HEK293 (cell line): ENCODE measurements at regions not wholly inside any gene's neighbourhood (a gene's known extent, or its start where the extent isn't known, plus 50 kb on each side); places are given as distances from the start of the nearest gene placed in this dataset.

Source experiments
- CTCF ChIA-PET: fragments of 350-600 bp; formaldehyde crosslinking; extraction: SDS; loops from one replicate; lab custom pipeline; 2021; ENCODE audit warnings: antibody characterized with exemption; lab: Yijun Ruan, JAX
- POLR2A ChIA-PET: fragments of 300-600 bp; formaldehyde crosslinking; extraction: SDS; loops from one replicate; lab custom pipeline; 2020; ENCODE audit warnings: antibody characterized with exemption, inconsistent platforms; lab: Yijun Ruan, JAX
- H3K27ac ChIP-seq: fragments of 200-500 bp; sonication (Bioruptor generic); 2 replicates; pipeline ENCODE4 v1.5.1; 2014; ENCODE audit warnings: low read depth, low read length, control low read depth, inconsistent platforms; ENCODE audit errors: extremely low read depth
- H3K36me3 ChIP-seq, 2 experiments: fragments of 200-500 bp in 1 of 2; sonication (Bioruptor generic) in 1 of 2; 1 replicate in 1 of 2; 2 replicates in 1 of 2; pipeline ENCODE4 v1.5.1; 2014 to 2017; ENCODE audit warnings: inconsistent platforms in 2 of 2, low read length in 2 of 2; ENCODE audit not compliant: control insufficient read depth in 2 of 2, insufficient read depth in 1 of 2
- H3K4me1 ChIP-seq: fragments of 200-500 bp; sonication (Bioruptor generic); 2 replicates; pipeline ENCODE4 v1.5.1; 2014; ENCODE audit warnings: mild to moderate bottlenecking, low read length, inconsistent platforms; ENCODE audit not compliant: control insufficient read depth, insufficient read depth
- H3K4me3 ChIP-seq: 2 replicates; pipeline ENCODE4 v1.5.1; 2011; ENCODE audit warnings: low read depth, mild to moderate bottlenecking, control low read depth, low read length, moderate library complexity
- H3K9me3 ChIP-seq: fragments of 200-500 bp; sonication (Bioruptor generic); 2 replicates; pipeline ENCODE4 v1.5.1; 2014; ENCODE audit warnings: low read depth, low read length, inconsistent platforms; ENCODE audit not compliant: control insufficient read depth, insufficient read depth
- BCL11A ChIP-seq: fragments of 450-650 bp; formaldehyde crosslinking; IDR thresholded peaks from 2 replicates; pipeline ENCODE4 v1.5.1; 2016; ENCODE audit warnings: low read depth, missing biosample characterization, missing genetic modification characterization
- EGR2 ChIP-seq: fragments of 450-650 bp; formaldehyde crosslinking; IDR thresholded peaks from 2 replicates; pipeline ENCODE4 v1.5.1; 2016; ENCODE audit warnings: low read depth, missing biosample characterization, missing genetic modification characterization
- GFI1B ChIP-seq: fragments of 450-650 bp; formaldehyde crosslinking; IDR thresholded peaks from 2 replicates; pipeline ENCODE4 v1.5.1; 2016; ENCODE audit warnings: missing biosample characterization, missing genetic modification characterization
- GLI2 ChIP-seq: fragments of 450-650 bp; formaldehyde crosslinking; IDR thresholded peaks from 2 replicates; pipeline ENCODE4; 2017; ENCODE audit warnings: missing biosample characterization, missing genetic modification characterization, low read depth, borderline replicate concordance
- HIC1 ChIP-seq: fragments of 450-650 bp; formaldehyde crosslinking; IDR thresholded peaks from 2 replicates; pipeline ENCODE4 v1.5.1; 2016; ENCODE audit warnings: missing biosample characterization, missing genetic modification characterization
- HOXC10 ChIP-seq: sonication (generic); formaldehyde crosslinking; IDR thresholded peaks from 2 replicates; pipeline ENCODE4 v1.8.1; 2023; ENCODE audit warnings: mild to moderate bottlenecking, missing genetic modification reagents
- KLF1 ChIP-seq: fragments of 450-650 bp; formaldehyde crosslinking; IDR thresholded peaks from 2 replicates; pipeline ENCODE4 v1.5.1; 2016; ENCODE audit warnings: missing biosample characterization, missing genetic modification characterization
- REPIN1 ChIP-seq: fragments of 450-650 bp; formaldehyde crosslinking; IDR thresholded peaks from 2 replicates; pipeline ENCODE4 v1.5.1; 2017; ENCODE audit warnings: missing biosample characterization, missing genetic modification characterization, low read depth
- SALL2 ChIP-seq: fragments of 450-650 bp; formaldehyde crosslinking; IDR thresholded peaks from 2 replicates; pipeline ENCODE4 v1.5.0; 2017; ENCODE audit warnings: missing biosample characterization, mild to moderate bottlenecking, missing genetic modification characterization, borderline replicate concordance
- ZBTB49 ChIP-seq: fragments of 450-650 bp; formaldehyde crosslinking; IDR thresholded peaks from 2 replicates; pipeline ENCODE4 v1.5.1; 2016; ENCODE audit warnings: missing biosample characterization, missing genetic modification characterization, low read depth
- ZNF214 ChIP-seq: fragments of 450-650 bp; formaldehyde crosslinking; IDR thresholded peaks from 2 replicates; pipeline ENCODE4 v1.5.1; 2017; ENCODE audit warnings: missing biosample characterization, mild to moderate bottlenecking, missing genetic modification characterization, borderline replicate concordance
- ZNF239 ChIP-seq: fragments of 450-650 bp; formaldehyde crosslinking; IDR thresholded peaks from 2 replicates; pipeline ENCODE4 v1.5.1; 2016; ENCODE audit warnings: missing biosample characterization, missing genetic modification characterization
- ZNF302 ChIP-seq: fragments of 450-650 bp; formaldehyde crosslinking; IDR thresholded peaks from 2 replicates; pipeline ENCODE4 v1.5.1; 2016; ENCODE audit warnings: missing biosample characterization, missing genetic modification characterization, low read depth
- ZNF311 ChIP-seq: fragments of 450-650 bp; formaldehyde crosslinking; IDR thresholded peaks from 2 replicates; pipeline ENCODE4 v1.5.1; 2017; ENCODE audit warnings: missing biosample characterization, missing genetic modification characterization, borderline replicate concordance
- ZNF423 ChIP-seq: fragments of 450-650 bp; formaldehyde crosslinking; IDR thresholded peaks from 2 replicates; pipeline ENCODE4 v1.5.1; 2016; ENCODE audit warnings: missing biosample characterization, missing genetic modification characterization
- ZNF530 ChIP-seq: fragments of 450-650 bp; formaldehyde crosslinking; IDR thresholded peaks from 2 replicates; pipeline ENCODE4 v1.5.1; 2016; ENCODE audit warnings: low read depth, missing biosample characterization, missing genetic modification characterization
- ZNF560 ChIP-seq: fragments of 450-650 bp; formaldehyde crosslinking; IDR thresholded peaks from 2 replicates; pipeline ENCODE4 v1.5.1; 2017; ENCODE audit warnings: missing biosample characterization, missing genetic modification characterization, borderline replicate concordance
- ZNF571 ChIP-seq: fragments of 450-650 bp; formaldehyde crosslinking; IDR thresholded peaks from 2 replicates; pipeline ENCODE4 v1.5.0; 2017; ENCODE audit warnings: missing biosample characterization, missing genetic modification characterization
- ZNF600 ChIP-seq: fragments of 450-650 bp; formaldehyde crosslinking; IDR thresholded peaks from 2 replicates; pipeline ENCODE4 v1.5.1; 2016; ENCODE audit warnings: missing biosample characterization, missing genetic modification characterization
- ZNF660 ChIP-seq: fragments of 450-650 bp; IDR thresholded peaks from 2 replicates; pipeline ENCODE4 v1.5.1; 2018; ENCODE audit warnings: missing biosample characterization, mild to moderate bottlenecking, missing genetic modification characterization
- ZNF701 ChIP-seq: fragments of 450-650 bp; formaldehyde crosslinking; IDR thresholded peaks from 2 replicates; pipeline ENCODE4 v1.5.1; 2016; ENCODE audit warnings: missing biosample characterization, missing genetic modification characterization
- TF ChIP-seq, protein P1 (sequence below): fragments of 450-650 bp; formaldehyde crosslinking; IDR thresholded peaks from 2 replicates; pipeline ENCODE4 v1.5.1; 2016; ENCODE audit warnings: missing biosample characterization, missing genetic modification characterization
- TF ChIP-seq, protein P2 (sequence below): fragments of 450-650 bp; formaldehyde crosslinking; IDR thresholded peaks from 2 replicates; pipeline ENCODE4 v1.5.1; 2016; ENCODE audit warnings: missing biosample characterization, missing genetic modification characterization

DNA sequence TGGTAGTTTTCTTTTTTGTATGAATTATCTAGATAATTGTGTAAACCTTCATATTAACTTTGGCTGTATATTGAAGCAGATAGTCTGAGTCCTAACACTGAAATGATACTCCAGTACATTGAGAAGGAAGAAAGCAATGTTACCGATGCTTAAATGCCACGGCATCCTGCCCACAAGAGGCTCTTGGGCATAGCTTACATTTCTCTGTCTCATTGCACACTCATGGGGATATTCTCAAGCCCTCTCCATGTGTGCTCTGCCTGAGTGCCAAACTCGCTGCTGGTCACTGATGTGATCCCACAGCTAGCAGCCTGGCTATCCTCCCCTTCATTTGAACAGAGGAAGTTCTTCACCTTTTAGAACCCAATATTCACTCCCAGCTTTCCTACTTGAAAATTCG, 179.4 kb downstream of the TGFB2 start (continued):
- no peak for TF ChIP-seq HIC1 (tag by site-specific recombination)
- no peak for TF ChIP-seq GLI2 (tag by site-specific recombination)
- TF ChIP-seq ZNF600 (tag by site-specific recombination), result no peak
- no peak for TF ChIP-seq ZNF311
- TF ChIP-seq, protein P1, sequence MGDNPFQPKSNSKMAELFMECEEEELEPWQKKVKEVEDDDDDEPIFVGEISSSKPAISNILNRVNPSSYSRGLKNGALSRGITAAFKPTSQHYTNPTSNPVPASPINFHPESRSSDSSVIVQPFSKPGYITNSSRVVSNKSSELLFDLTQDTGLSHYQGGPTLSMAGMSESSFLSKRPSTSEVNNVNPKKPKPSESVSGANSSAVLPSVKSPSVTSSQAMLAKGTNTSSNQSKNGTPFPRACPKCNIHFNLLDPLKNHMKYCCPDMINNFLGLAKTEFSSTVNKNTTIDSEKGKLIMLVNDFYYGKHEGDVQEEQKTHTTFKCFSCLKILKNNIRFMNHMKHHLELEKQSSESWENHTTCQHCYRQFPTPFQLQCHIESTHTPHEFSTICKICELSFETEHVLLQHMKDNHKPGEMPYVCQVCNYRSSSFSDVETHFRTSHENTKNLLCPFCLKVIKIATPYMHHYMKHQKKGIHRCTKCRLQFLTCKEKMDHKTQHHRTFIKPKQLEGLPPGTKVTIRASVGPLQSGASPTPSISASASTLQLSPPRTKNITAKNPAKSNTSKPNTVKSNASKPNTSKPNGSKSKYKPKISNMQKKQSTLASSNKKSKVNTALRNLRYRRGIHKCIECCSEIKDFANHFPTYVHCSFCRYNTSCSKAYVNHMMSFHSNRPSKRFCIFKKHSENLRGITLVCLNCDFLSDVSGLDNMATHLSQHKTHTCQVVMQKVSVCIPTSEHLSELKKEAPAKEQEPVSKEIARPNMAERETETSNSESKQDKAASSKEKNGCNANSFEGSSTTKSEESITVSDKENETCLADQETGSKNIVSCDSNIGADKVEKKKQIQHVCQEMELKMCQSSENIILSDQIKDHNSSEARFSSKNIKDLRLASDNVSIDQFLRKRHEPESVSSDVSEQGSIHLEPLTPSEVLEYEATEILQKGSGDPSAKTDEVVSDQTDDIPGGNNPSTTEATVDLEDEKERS (tag by site-specific recombination), result no peak
- no peak for TF ChIP-seq REPIN1 (tag by site-specific recombination)
- no peak for TF ChIP-seq ZNF660 (tag by site-specific recombination)

DNA sequence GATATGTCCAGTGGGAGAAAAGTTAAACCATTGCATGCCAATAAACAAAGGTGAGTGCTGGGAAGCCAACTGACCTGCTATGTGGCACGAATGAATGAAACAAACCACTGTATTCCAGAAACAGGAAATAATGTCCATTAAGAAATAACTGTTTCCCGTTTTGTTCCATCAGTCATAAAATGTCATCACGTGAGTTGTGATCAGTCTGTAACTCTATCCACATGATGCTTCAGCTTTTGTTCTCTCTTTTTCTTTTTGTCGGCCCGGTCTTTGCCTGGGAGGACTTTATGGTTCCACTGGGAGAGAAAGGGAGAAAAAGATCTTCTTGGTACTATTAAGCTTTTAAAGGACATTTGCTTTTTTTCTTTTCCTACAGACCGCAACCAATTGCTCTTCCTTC, 179.9 kb downstream of the TGFB2 start:
- no peaks in the 10 kb centered on the region for H3K9me3 ChIP-seq
- no peaks in the 10 kb centered on the region for H3K36me3 ChIP-seq
- H3K27ac ChIP-seq, result no peak overlapping the region
- TF ChIP-seq ZNF701 (tag by site-specific recombination), result no peak
- no peak for TF ChIP-seq KLF1 (tag by site-specific recombination)
- no peak for TF ChIP-seq ZNF560 (tag by site-specific recombination)
- TF ChIP-seq, all 188 proteins: peak for 0
- Histone ChIP-seq H3K4me3 (no peak overlapping the region), H3K4me1 (peaks cover 4% of the 10 kb centered on the region; the same call in 1 of the 2 replicates)
- POLR2A ChIA-PET, result no interaction called here
- CTCF ChIA-PET, result interaction anchor here (0.6 to 0.7 kb wide), 2 partner anchors 8 to 243 kb away, joined by 3 to 5 read pairs; no protein-coding TSS in a partner anchor

DNA sequence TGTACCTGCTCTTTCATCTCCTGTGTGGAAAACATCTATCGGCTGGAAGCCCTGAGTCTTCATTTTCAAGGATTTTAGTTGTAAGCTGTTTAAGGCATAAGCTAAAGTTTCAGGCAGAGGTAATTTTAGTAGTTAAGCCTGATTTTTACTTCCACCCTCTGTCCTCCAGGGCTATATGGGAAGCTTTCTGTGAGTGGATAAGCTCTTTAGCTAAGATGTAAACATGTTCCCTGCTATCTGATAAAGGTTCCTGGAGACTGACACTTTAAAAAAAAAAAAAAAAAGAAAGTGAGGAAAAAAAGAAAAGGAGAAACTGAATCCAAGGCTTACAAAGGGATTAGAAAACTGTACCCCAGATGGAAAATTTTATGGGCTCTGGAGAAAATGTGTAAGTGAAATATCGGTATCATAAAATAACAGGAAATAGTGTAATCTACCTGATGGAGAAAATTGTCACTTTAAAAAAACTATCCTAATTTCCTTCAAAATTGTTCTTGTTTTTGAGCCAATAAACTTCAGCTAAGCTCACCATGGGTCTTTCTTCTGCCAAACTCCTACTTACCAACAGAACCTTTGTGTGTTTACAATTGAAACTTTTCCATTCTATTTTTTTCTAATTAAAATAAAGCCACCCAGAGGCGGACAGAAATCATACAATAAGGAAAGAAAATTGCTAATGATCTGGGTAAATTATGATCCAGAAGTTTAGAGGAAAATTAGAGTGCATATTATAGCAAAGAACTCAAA, 180.5 kb downstream of the TGFB2 start:
- no peak overlapping the region for H3K4me3 ChIP-seq
- peaks cover 5% of the 10 kb centered on the region; the same call in 1 of the 2 replicates for H3K4me1 ChIP-seq
- CTCF ChIA-PET, result interaction anchor here (0.6 to 0.7 kb wide), 2 partner anchors 8 to 243 kb away, joined by 3 to 5 read pairs; no protein-coding TSS in a partner anchor
- POLR2A ChIA-PET, result interaction anchor here (0.7 kb wide), 1 partner anchor 20 kb away, joined by 6 read pairs; no protein-coding TSS in a partner anchor
- no peak overlapping the region for H3K27ac ChIP-seq
- no peaks in the 10 kb centered on the region for H3K36me3 ChIP-seq
- no peaks in the 10 kb centered on the region for H3K9me3 ChIP-seq
- TF ChIP-seq EGR2 (no peak), HOXC10 (CRISPR knock-in tag) (no peak), GFI1B (tag by site-specific recombination) (no peak), ZNF423 (tag by site-specific recombination) (no peak), ZNF214 (tag by site-specific recombination) (no peak), SALL2 (no peak), ZNF302 (tag by site-specific recombination) (no peak), BCL11A (tag by site-specific recombination) (no peak), ZBTB49 (tag by site-specific recombination) (no peak), ZNF239 (tag by site-specific recombination) (no peak), ZNF530 (no peak), ZNF571 (no peak)
- TF ChIP-seq, protein P2, sequence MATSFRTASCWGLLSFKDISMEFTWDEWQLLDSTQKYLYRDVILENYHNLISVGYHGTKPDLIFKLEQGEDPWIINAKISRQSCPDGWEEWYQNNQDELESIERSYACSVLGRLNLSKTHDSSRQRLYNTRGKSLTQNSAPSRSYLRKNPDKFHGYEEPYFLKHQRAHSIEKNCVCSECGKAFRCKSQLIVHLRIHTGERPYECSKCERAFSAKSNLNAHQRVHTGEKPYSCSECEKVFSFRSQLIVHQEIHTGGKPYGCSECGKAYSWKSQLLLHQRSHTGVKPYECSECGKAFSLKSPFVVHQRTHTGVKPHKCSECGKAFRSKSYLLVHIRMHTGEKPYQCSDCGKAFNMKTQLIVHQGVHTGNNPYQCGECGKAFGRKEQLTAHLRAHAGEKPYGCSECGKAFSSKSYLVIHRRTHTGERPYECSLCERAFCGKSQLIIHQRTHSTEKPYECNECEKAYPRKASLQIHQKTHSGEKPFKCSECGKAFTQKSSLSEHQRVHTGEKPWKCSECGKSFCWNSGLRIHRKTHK (tag by site-specific recombination), result no peak
